ENCODE measurements at regions not wholly inside any gene's neighbourhood (a gene's known extent, or its start where the extent isn't known, plus 50 kb on each side); places are given as distances from the start of the nearest gene placed in this dataset.

DNA sequence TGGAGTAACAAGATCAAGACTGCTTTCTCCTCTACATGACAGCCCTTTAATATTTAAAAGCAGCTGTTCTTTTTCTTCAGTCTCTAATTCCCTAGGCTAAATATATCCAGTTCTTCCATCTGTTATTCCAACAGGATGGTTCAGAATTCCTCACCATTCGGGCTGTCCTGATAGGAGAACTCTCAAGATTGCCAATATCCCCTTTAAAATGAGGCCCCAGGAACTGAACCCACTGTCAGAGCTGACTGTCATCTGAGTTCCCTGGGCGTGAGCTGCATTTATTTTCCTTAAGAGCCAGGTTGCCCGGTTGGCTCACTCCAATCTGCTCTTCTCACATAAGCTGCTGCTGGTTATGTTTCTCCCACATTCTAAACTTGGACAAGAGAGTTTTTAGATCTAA, 177.6 kb downstream of the MIS18A start:
- TF ChIP-seq POLR2A (IDR thresholded peaks at IDR 0.05; ENCODE audit: low read depth) (no peak), EP300 (IDR thresholded peaks at IDR 0.05) (no peak), POLR2AphosphoS5 (IDR thresholded peaks at IDR 0.05) (no peak)
- TF ChIP-seq, protein P1, sequence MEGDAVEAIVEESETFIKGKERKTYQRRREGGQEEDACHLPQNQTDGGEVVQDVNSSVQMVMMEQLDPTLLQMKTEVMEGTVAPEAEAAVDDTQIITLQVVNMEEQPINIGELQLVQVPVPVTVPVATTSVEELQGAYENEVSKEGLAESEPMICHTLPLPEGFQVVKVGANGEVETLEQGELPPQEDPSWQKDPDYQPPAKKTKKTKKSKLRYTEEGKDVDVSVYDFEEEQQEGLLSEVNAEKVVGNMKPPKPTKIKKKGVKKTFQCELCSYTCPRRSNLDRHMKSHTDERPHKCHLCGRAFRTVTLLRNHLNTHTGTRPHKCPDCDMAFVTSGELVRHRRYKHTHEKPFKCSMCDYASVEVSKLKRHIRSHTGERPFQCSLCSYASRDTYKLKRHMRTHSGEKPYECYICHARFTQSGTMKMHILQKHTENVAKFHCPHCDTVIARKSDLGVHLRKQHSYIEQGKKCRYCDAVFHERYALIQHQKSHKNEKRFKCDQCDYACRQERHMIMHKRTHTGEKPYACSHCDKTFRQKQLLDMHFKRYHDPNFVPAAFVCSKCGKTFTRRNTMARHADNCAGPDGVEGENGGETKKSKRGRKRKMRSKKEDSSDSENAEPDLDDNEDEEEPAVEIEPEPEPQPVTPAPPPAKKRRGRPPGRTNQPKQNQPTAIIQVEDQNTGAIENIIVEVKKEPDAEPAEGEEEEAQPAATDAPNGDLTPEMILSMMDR (IDR thresholded peaks at IDR 0.05): no peak
